ENCODE measurements at regions not wholly inside any gene's neighbourhood (a gene's known extent, or its start where the extent isn't known, plus 50 kb on each side); places are given as distances from the start of the nearest gene placed in this dataset.

DNA sequence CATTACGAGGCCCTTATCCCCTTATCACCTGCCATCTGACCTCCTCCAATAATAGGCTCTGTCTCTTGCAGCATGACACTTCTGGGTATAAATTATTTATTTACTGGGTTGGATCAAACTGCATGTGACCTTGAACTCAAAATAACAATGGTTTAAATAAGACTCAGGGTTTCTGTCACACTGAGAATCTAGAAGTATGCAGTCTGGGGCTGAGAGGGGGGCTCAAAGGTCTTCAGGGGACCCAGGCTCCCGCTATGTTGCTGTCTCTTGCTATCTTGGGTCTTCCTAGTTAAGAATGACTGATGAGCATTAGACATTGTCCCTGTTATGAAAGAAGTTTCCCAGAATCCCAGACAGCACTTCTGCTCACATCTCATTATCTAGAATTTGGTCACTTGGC is 133.5 kb downstream of the URB2 start:
- Histone ChIP-seq H4K8ac (ENCODE audit: low read depth, low read length) (no peak overlapping the region), H3K9me3 (ENCODE audit: insufficient read depth, low read depth, low read length) (no peaks in the 10 kb centered on the region), H2BK5ac (ENCODE audit: low read depth, low read length, poor library complexity) (peak overlapping the region; percentile 90), H3K79me1 (ENCODE audit: low read length) (peaks cover 33% of the 10 kb centered on the region), H3K27ac (ENCODE audit: low read depth, low read length) (peak overlapping the region; percentile 89), H4K91ac (ENCODE audit: low read depth, low read length) (peak overlapping the region; percentile 96), H3K4ac (ENCODE audit: low read depth, low read length) (no peak overlapping the region), H2BK120ac (ENCODE audit: insufficient read depth, low read length, poor library complexity) (peak overlapping the region; percentile 92), H3K14ac (ENCODE audit: low read length) (peak overlapping the region; percentile 91), H3K4me1 (ENCODE audit: control insufficient read depth in 1 of 2, insufficient read depth in 2 of 2, low read length in 2 of 2) (peaks cover 21 to 27% of the 10 kb centered on the region in 2 experiments), H3K18ac (ENCODE audit: low read length) (no peak overlapping the region), H3K4me2 (ENCODE audit: low read length) (no peak overlapping the region), H2AK5ac (ENCODE audit: low read length) (peak overlapping the region; percentile 95), H3K4me3 (ENCODE audit: low read depth, low read length) (no peak overlapping the region), H4K12ac (ENCODE audit: low read depth, low read length) (no peak overlapping the region), H3K23ac (ENCODE audit: low read length) (no peak overlapping the region), H2AFZ (ENCODE audit: insufficient read depth, low read length, poor library complexity) (no peak overlapping the region), H3K36me3 (ENCODE audit: control insufficient read depth in 1 of 2, insufficient read depth in 2 of 2, low read length in 2 of 2) (no peaks in the 10 kb centered on the region), H2BK12ac (ENCODE audit: low read length) (peak overlapping the region; percentile 89), H3K27me3 (ENCODE audit: insufficient read depth, low read length) (no peaks in the 10 kb centered on the region), H3K9ac (ENCODE audit: low read length) (no peak overlapping the region), H3K79me2 (ENCODE audit: control insufficient read depth, insufficient read depth, low read length, poor library complexity) (peaks cover 6% of the 10 kb centered on the region)
- WGBS (ENCODE audit: extremely low coverage, insufficient coverage, insufficient read length), result no CpG with 5 or more reads among the region's 2 CpGs
- no peak for DNase-seq

DNA sequence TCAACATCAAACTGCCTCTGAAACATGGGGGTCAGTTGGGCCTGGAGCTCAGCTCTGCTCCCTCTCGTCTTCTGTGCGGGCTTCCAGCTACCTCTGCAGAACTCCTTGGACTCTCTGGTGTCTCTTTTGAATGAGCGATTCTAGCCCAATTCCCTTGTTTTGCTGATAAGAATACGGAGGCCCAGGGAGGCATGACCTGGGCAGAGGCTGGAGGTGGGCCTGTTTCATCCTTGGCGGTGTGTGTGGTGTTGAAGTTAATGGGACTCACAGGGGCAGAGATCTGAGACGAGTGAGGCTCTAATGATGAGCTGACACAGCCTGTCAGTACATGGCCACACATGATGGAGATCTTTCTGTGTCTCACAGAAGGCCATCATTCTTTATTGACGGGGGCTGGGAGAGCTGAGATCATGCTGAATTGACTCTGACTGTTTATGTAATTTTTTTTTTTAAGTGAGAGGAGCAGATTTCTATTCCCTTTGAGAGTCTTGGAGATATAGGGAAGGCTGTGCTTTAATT is 134.5 kb downstream of the URB2 start:
- Histone ChIP-seq H3K9me3 (ENCODE audit: insufficient read depth, low read depth, low read length) (no peaks in the 10 kb centered on the region), H4K91ac (ENCODE audit: low read depth, low read length) (no peak overlapping the region), H2AK5ac (ENCODE audit: low read length) (no peak overlapping the region), H3K27me3 (ENCODE audit: insufficient read depth, low read length) (no peaks in the 10 kb centered on the region), H2BK5ac (ENCODE audit: low read depth, low read length, poor library complexity) (no peak overlapping the region), H2BK120ac (ENCODE audit: insufficient read depth, low read length, poor library complexity) (peak overlapping the region; percentile 10), H3K18ac (ENCODE audit: low read length) (no peak overlapping the region), H3K4me2 (ENCODE audit: low read length) (no peak overlapping the region), H4K12ac (ENCODE audit: low read depth, low read length) (no peak overlapping the region), H3K14ac (ENCODE audit: low read length) (no peak overlapping the region), H3K4me1 (ENCODE audit: control insufficient read depth in 1 of 2, insufficient read depth in 2 of 2, low read length in 2 of 2) (peaks cover 20 to 27% of the 10 kb centered on the region in 2 experiments), H3K36me3 (ENCODE audit: control insufficient read depth in 1 of 2, insufficient read depth in 2 of 2, low read length in 2 of 2) (no peaks in the 10 kb centered on the region), H4K8ac (ENCODE audit: low read depth, low read length) (no peak overlapping the region), H3K27ac (ENCODE audit: low read depth, low read length) (no peak overlapping the region), H3K9ac (ENCODE audit: low read length) (no peak overlapping the region), H3K79me1 (ENCODE audit: low read length) (peaks cover 33% of the 10 kb centered on the region), H3K23ac (ENCODE audit: low read length) (no peak overlapping the region), H3K79me2 (ENCODE audit: control insufficient read depth, insufficient read depth, low read length, poor library complexity) (peaks cover 6% of the 10 kb centered on the region), H3K4ac (ENCODE audit: low read depth, low read length) (no peak overlapping the region), H2AFZ (ENCODE audit: insufficient read depth, low read length, poor library complexity) (no peak overlapping the region), H2BK12ac (ENCODE audit: low read length) (peak overlapping the region; percentile 27), H3K4me3 (ENCODE audit: low read depth, low read length) (no peak overlapping the region)
- no peak for DNase-seq
- no CpG with 5 or more reads among the region's 7 CpGs for WGBS (ENCODE audit: extremely low coverage, insufficient coverage, insufficient read length)

DNA sequence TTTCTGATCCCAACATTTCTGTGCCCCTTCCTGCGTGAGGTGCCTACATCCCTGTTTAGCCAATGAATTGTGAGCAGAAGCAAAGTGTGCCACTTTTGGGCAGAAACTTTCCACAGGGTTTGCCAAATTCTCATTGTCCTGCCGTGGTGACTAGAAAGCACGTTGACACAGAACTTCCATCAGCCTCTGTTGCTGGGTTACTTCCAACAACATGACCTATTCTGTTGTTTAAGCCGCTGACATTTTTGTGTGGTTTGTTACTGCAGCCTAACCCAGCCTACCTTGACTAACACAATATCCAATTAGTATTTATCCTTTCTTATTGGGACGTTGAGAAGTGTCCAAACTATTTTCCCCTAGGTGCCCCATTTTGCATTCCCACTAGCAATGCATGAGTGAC is 136.8 kb downstream of the URB2 start:
- no CpG with 5 or more reads among the region's 5 CpGs for WGBS (ENCODE audit: extremely low coverage, insufficient coverage, insufficient read length)
- H3K27ac ChIP-seq (ENCODE audit: low read depth, low read length), result no peak overlapping the region

GRCh38 chr1:229768232-229768631 is 142.2 kb downstream of the URB2 start:
- Histone ChIP-seq H4K12ac (ENCODE audit: low read depth, low read length) (no peak overlapping the region), H3K4ac (ENCODE audit: low read depth, low read length) (no peak overlapping the region), H3K9me3 (ENCODE audit: insufficient read depth, low read depth, low read length) (peaks cover 2% of the 10 kb centered on the region), H3K79me1 (ENCODE audit: low read length) (no peaks in the 10 kb centered on the region), H2AFZ (ENCODE audit: insufficient read depth, low read length, poor library complexity) (no peak overlapping the region), H3K4me2 (ENCODE audit: low read length) (no peak overlapping the region), H2BK12ac (ENCODE audit: low read length) (no peak overlapping the region), H3K79me2 (ENCODE audit: control insufficient read depth, insufficient read depth, low read length, poor library complexity) (no peaks in the 10 kb centered on the region), H3K36me3 (ENCODE audit: control insufficient read depth in 1 of 2, insufficient read depth in 2 of 2, low read length in 2 of 2) (no peaks in the 10 kb centered on the region), H3K27me3 (ENCODE audit: insufficient read depth, low read length) (no peaks in the 10 kb centered on the region), H2BK120ac (ENCODE audit: insufficient read depth, low read length, poor library complexity) (no peak overlapping the region), H2BK5ac (ENCODE audit: low read depth, low read length, poor library complexity) (no peak overlapping the region), H3K4me1 (ENCODE audit: control insufficient read depth in 1 of 2, insufficient read depth in 2 of 2, low read length in 2 of 2) (no peaks in the 10 kb centered on the region), H4K91ac (ENCODE audit: low read depth, low read length) (no peak overlapping the region), H3K14ac (ENCODE audit: low read length) (no peak overlapping the region), H3K23ac (ENCODE audit: low read length) (no peak overlapping the region), H3K18ac (ENCODE audit: low read length) (no peak overlapping the region), H2AK5ac (ENCODE audit: low read length) (no peak overlapping the region), H4K8ac (ENCODE audit: low read depth, low read length) (no peak overlapping the region), H3K9ac (ENCODE audit: low read length) (no peak overlapping the region), H3K4me3 (ENCODE audit: low read depth, low read length) (no peak overlapping the region), H3K27ac (ENCODE audit: low read depth, low read length) (no peak overlapping the region)
- WGBS (ENCODE audit: extremely low coverage, insufficient coverage, insufficient read length), result no CpG with 5 or more reads among the region's 5 CpGs
- DNase-seq, result peak; percentile 55 to 60

More for the DNA sequence above, 136.8 kb downstream of the URB2 start:
- H2AFZ ChIP-seq (ENCODE audit: insufficient read depth, low read length, poor library complexity), result no peak overlapping the region
- no peak overlapping the region for H3K23ac ChIP-seq (ENCODE audit: low read length)
- no peak overlapping the region for H4K91ac ChIP-seq (ENCODE audit: low read depth, low read length)
- no peak overlapping the region for H2BK5ac ChIP-seq (ENCODE audit: low read depth, low read length, poor library complexity)
- H3K27me3 ChIP-seq (ENCODE audit: insufficient read depth, low read length), result no peaks in the 10 kb centered on the region
- no peak overlapping the region for H3K4me2 ChIP-seq (ENCODE audit: low read length)
- H3K9me3 ChIP-seq (ENCODE audit: insufficient read depth, low read depth, low read length), result no peaks in the 10 kb centered on the region
- H2BK120ac ChIP-seq (ENCODE audit: insufficient read depth, low read length, poor library complexity), result no peak overlapping the region
- peak overlapping the region; percentile 41 for H2AK5ac ChIP-seq (ENCODE audit: low read length)
- H3K4ac ChIP-seq (ENCODE audit: low read depth, low read length), result no peak overlapping the region
- H3K4me1 ChIP-seq (ENCODE audit: control insufficient read depth in 1 of 2, insufficient read depth in 2 of 2, low read length in 2 of 2), result peaks cover 13 to 19% of the 10 kb centered on the region in 2 experiments
- H4K8ac ChIP-seq (ENCODE audit: low read depth, low read length), result no peak overlapping the region
- peaks cover 4% of the 10 kb centered on the region for H3K79me2 ChIP-seq (ENCODE audit: control insufficient read depth, insufficient read depth, low read length, poor library complexity)
- no peak overlapping the region for H3K18ac ChIP-seq (ENCODE audit: low read length)
- no peak for DNase-seq
- H3K36me3 ChIP-seq (ENCODE audit: control insufficient read depth in 1 of 2, insufficient read depth in 2 of 2, low read length in 2 of 2), result no peaks in the 10 kb centered on the region
- H3K79me1 ChIP-seq (ENCODE audit: low read length), result peaks cover 22% of the 10 kb centered on the region
- H3K9ac ChIP-seq (ENCODE audit: low read length), result no peak overlapping the region
- no peak overlapping the region for H3K14ac ChIP-seq (ENCODE audit: low read length)
- H4K12ac ChIP-seq (ENCODE audit: low read depth, low read length), result no peak overlapping the region
- H3K4me3 ChIP-seq (ENCODE audit: low read depth, low read length), result no peak overlapping the region
- H2BK12ac ChIP-seq (ENCODE audit: low read length), result peak overlapping the region; percentile 10
